ENCODE measurements at regions not wholly inside any gene's neighbourhood (a gene's known extent, or its start where the extent isn't known, plus 50 kb on each side); places are given as distances from the start of the nearest gene placed in this dataset.

DNA sequence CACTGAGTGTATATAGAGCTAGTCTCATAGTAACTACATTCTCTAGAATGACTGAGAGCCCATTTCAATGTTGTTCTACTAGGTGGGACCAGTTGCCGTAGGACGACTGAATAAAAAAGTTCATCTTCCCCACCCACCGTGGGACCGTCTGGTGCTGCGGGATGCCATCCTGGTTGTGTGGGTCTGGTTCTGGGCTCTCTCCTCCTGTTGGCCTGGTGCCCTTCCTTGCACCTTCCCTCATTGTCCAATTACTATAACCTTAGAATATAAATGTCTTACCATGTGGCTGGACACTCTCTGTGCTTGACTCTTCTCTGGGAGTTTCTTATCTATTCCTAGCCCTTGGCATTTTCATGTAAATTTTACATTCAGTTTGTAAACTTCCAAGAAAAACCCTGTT lies 344.4 kb downstream of the TCERG1L start:
- Histone ChIP-seq H3K27ac (ENCODE audit: low read length) (no peak overlapping the region), H3K79me2 (ENCODE audit: low read length) (no peaks in the 10 kb centered on the region), H3K9me3 (ENCODE audit: insufficient read depth, low read length) (no peaks in the 10 kb centered on the region), H3K27me3 (ENCODE audit: low read depth, low read length) (no peaks in the 10 kb centered on the region), H4K20me1 (ENCODE audit: insufficient read depth, low read length) (no peaks in the 10 kb centered on the region), H2AFZ (ENCODE audit: low read depth, low read length) (no peak overlapping the region), H3K4me2 (ENCODE audit: low read length) (no peak overlapping the region), H3K36me3 (replicated peaks; ENCODE audit: low read depth, low read length) (no peaks in the 10 kb centered on the region), H3K9ac (ENCODE audit: low read length) (no peak overlapping the region), H3K4me1 (ENCODE audit: low read length) (no peaks in the 10 kb centered on the region), H3K4me3 (ENCODE audit: low read length) (no peak overlapping the region)
- TF ChIP-seq EZH2phosphoT487 (IDR thresholded peaks at IDR 0.05; ENCODE audit: low read depth): no peak
- TF ChIP-seq, protein P1, sequence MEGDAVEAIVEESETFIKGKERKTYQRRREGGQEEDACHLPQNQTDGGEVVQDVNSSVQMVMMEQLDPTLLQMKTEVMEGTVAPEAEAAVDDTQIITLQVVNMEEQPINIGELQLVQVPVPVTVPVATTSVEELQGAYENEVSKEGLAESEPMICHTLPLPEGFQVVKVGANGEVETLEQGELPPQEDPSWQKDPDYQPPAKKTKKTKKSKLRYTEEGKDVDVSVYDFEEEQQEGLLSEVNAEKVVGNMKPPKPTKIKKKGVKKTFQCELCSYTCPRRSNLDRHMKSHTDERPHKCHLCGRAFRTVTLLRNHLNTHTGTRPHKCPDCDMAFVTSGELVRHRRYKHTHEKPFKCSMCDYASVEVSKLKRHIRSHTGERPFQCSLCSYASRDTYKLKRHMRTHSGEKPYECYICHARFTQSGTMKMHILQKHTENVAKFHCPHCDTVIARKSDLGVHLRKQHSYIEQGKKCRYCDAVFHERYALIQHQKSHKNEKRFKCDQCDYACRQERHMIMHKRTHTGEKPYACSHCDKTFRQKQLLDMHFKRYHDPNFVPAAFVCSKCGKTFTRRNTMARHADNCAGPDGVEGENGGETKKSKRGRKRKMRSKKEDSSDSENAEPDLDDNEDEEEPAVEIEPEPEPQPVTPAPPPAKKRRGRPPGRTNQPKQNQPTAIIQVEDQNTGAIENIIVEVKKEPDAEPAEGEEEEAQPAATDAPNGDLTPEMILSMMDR (IDR thresholded peaks at IDR 0.05; ENCODE audit: low read depth, low read length): no peak

DNA sequence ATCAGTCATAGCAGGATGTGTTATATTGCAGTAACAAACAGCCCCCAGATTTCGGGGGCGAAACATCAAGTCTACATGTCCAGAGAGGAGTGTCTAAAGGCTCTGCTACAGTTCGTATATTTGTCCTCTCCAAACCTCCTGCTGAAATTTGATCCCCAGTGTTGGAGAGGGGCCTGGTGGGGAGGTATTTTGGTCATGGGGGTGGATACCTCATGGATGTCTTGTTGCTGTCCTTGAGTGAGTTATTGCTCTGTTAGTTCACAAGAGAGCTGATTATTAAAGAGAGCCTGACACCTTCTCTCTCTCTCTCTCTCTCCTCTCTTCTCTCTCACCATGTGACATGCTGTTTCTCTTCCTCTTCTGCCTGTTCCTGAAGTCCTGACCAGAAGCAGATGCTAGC lies 343.7 kb downstream of the TCERG1L start:
- Histone ChIP-seq H3K4me3 (ENCODE audit: low read length) (no peak overlapping the region), H3K27me3 (ENCODE audit: low read depth, low read length) (no peaks in the 10 kb centered on the region), H3K9me3 (ENCODE audit: insufficient read depth, low read length) (no peaks in the 10 kb centered on the region), H3K4me2 (ENCODE audit: low read length) (no peak overlapping the region), H3K4me1 (ENCODE audit: low read length) (no peaks in the 10 kb centered on the region), H3K36me3 (replicated peaks; ENCODE audit: low read depth, low read length) (no peaks in the 10 kb centered on the region), H3K27ac (ENCODE audit: low read length) (no peak overlapping the region), H4K20me1 (ENCODE audit: insufficient read depth, low read length) (no peaks in the 10 kb centered on the region), H3K9ac (ENCODE audit: low read length) (no peak overlapping the region), H2AFZ (ENCODE audit: low read depth, low read length) (no peak overlapping the region), H3K79me2 (ENCODE audit: low read length) (no peaks in the 10 kb centered on the region)
- TF ChIP-seq, protein P1 (IDR thresholded peaks at IDR 0.05; ENCODE audit: low read depth, low read length): no peak
- no peak for TF ChIP-seq EZH2phosphoT487 (IDR thresholded peaks at IDR 0.05; ENCODE audit: low read depth)

DNA sequence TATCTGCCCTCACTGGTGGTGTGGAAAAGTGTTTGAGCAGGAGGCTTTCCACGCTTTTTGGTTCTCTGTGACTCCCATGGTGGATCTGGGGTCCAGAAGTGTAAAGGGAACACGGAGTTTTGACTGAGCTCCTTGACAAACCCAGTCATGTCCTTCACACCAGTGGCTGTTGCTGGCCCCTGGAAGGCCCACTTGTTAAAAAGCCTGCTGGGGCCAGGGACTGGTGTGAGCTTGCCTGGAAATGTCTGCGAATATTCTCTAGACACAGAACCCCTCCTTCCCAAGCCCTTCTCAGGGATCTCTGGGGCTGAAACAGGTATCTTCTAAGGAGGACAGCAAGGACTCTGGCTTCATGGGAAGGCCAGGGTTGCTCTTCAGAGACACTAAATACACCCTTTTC lies 343.0 kb downstream of the TCERG1L start:
- Histone ChIP-seq H3K4me3 (ENCODE audit: low read length) (no peak overlapping the region), H4K20me1 (ENCODE audit: insufficient read depth, low read length) (no peaks in the 10 kb centered on the region), H3K4me2 (ENCODE audit: low read length) (no peak overlapping the region), H3K27ac (ENCODE audit: low read length) (no peak overlapping the region), H3K79me2 (ENCODE audit: low read length) (no peaks in the 10 kb centered on the region), H3K27me3 (ENCODE audit: low read depth, low read length) (no peaks in the 10 kb centered on the region), H2AFZ (ENCODE audit: low read depth, low read length) (no peak overlapping the region), H3K9ac (ENCODE audit: low read length) (no peak overlapping the region), H3K9me3 (ENCODE audit: insufficient read depth, low read length) (no peaks in the 10 kb centered on the region), H3K4me1 (ENCODE audit: low read length) (no peaks in the 10 kb centered on the region), H3K36me3 (replicated peaks; ENCODE audit: low read depth, low read length) (no peaks in the 10 kb centered on the region)
- TF ChIP-seq EZH2phosphoT487 (IDR thresholded peaks at IDR 0.05; ENCODE audit: low read depth): no peak
- TF ChIP-seq, protein P1 (IDR thresholded peaks at IDR 0.05; ENCODE audit: low read depth, low read length): no peak

DNA sequence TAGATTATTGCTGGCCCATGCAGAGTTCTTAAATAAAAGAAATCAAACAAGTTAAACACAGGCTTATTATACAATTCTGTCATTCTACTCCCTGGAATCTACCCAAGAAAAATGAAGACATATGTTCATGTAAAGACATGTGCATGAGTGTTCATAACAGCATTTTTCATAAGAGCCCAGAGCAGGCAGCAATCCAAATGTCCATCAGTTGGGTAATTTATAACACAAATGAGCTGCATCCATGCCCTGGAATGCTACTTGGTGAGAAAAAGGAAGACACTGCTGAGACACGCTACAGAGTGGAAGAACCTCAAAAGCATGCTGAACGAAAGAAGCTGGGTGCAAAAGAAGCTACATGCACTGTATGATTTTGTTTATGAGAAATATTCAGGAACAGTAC lies 342.6 kb downstream of the TCERG1L start:
- Histone ChIP-seq H3K27ac (ENCODE audit: low read length) (no peak overlapping the region), H3K9me3 (ENCODE audit: insufficient read depth, low read length) (no peaks in the 10 kb centered on the region), H2AFZ (ENCODE audit: low read depth, low read length) (no peak overlapping the region), H3K4me2 (ENCODE audit: low read length) (no peak overlapping the region), H4K20me1 (ENCODE audit: insufficient read depth, low read length) (no peaks in the 10 kb centered on the region), H3K4me1 (ENCODE audit: low read length) (no peaks in the 10 kb centered on the region), H3K79me2 (ENCODE audit: low read length) (no peaks in the 10 kb centered on the region), H3K4me3 (ENCODE audit: low read length) (no peak overlapping the region), H3K27me3 (ENCODE audit: low read depth, low read length) (no peaks in the 10 kb centered on the region), H3K36me3 (replicated peaks; ENCODE audit: low read depth, low read length) (no peaks in the 10 kb centered on the region), H3K9ac (ENCODE audit: low read length) (no peak overlapping the region)
- no peak for TF ChIP-seq EZH2phosphoT487 (IDR thresholded peaks at IDR 0.05; ENCODE audit: low read depth)
- TF ChIP-seq, protein P1 (IDR thresholded peaks at IDR 0.05; ENCODE audit: low read depth, low read length): no peak

All from OCI-LY3 (cell line).